ENCODE measurements at regions not wholly inside any gene's neighbourhood (a gene's known extent, or its start where the extent isn't known, plus 50 kb on each side); places are given as distances from the start of the nearest gene placed in this dataset.

GRCh38 chr12:38392554-38393144 lies 76.1 kb downstream of the ALG10B start:
- no peak overlapping the region for H3K27ac ChIP-seq
- peak in 1 of 2 donors; percentile 18 for DNase-seq (ENCODE audit: low read depth in 1 of 2, low spot score in 1 of 2)
- no peaks in the 10 kb centered on the region for H3K4me1 ChIP-seq (ENCODE audit: low read depth)
- H3K36me3 ChIP-seq: no peaks in the 10 kb centered on the region
- no peak overlapping the region for H3K4me3 ChIP-seq
- no peak for TF ChIP-seq CTCF (IDR thresholded peaks at IDR 0.05; ENCODE audit: low read depth, low read length)
- H3K9me3 ChIP-seq (ENCODE audit: low read depth): no peaks in the 10 kb centered on the region
- H3K27me3 ChIP-seq: no peaks in the 10 kb centered on the region

- Histone ChIP-seq H3K9me3 (ENCODE audit: low read depth) (no peaks in the 10 kb centered on the region), H3K27me3 (no peaks in the 10 kb centered on the region), H3K4me1 (ENCODE audit: low read depth) (no peaks in the 10 kb centered on the region), H3K4me3 (no peak overlapping the region), H3K36me3 (no peaks in the 10 kb centered on the region), H3K27ac (no peak overlapping the region)
- TF ChIP-seq CTCF (IDR thresholded peaks at IDR 0.05; ENCODE audit: low read depth, low read length): no peak
- DNase-seq (ENCODE audit: low read depth in 1 of 2, low spot score in 1 of 2): no peak
Measured at GRCh38 chr12:38399711-38400206, 83.2 kb downstream of the ALG10B start.

- no peak for DNase-seq (ENCODE audit: low read depth in 1 of 2, low spot score in 1 of 2)
- Histone ChIP-seq H3K27ac (no peak overlapping the region), H3K4me3 (no peak overlapping the region), H3K4me1 (ENCODE audit: low read depth) (no peaks in the 10 kb centered on the region), H3K9me3 (ENCODE audit: low read depth) (no peaks in the 10 kb centered on the region), H3K27me3 (no peaks in the 10 kb centered on the region), H3K36me3 (no peaks in the 10 kb centered on the region)
- no peak for TF ChIP-seq CTCF (IDR thresholded peaks at IDR 0.05; ENCODE audit: low read depth, low read length)
Measured at GRCh38 chr12:38402811-38403210, 86.2 kb downstream of the ALG10B start.

- H3K4me1 ChIP-seq (ENCODE audit: low read depth): no peaks in the 10 kb centered on the region
- TF ChIP-seq CTCF (IDR thresholded peaks at IDR 0.05; ENCODE audit: low read depth, low read length): no peak
- DNase-seq (ENCODE audit: low read depth in 1 of 2, low spot score in 1 of 2): no peak
Measured at GRCh38 chr12:38409511-38409910, 92.9 kb downstream of the ALG10B start.

DNA sequence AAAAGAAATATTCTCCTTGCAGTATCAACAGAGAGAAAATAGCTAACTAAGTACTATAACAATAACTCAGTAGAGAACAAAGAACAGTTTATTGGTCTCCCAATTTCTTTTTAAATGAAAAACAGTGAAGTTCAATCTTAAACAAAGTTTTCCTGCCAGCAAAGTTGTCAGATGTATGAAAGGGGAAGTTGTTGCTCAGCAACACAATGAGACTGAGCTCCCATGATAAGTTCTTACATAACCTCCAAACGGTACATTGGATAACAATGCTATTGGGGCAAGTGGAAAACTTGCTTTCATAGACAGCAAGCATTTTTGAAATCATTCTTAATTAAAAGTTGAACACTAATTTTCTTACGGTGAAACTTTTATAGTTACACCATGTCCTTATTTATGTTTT lies 94.9 kb downstream of the ALG10B start:
- H3K9me3 ChIP-seq (ENCODE audit: low read depth): no peaks in the 10 kb centered on the region
- no peaks in the 10 kb centered on the region for H3K27me3 ChIP-seq
- H3K36me3 ChIP-seq: no peaks in the 10 kb centered on the region
- no peaks in the 10 kb centered on the region for H3K4me1 ChIP-seq (ENCODE audit: low read depth)
- H3K27ac ChIP-seq: no peak overlapping the region
- H3K4me3 ChIP-seq: no peak overlapping the region
- no peak for DNase-seq (ENCODE audit: low read depth in 1 of 2, low spot score in 1 of 2)
- TF ChIP-seq CTCF (IDR thresholded peaks at IDR 0.05; ENCODE audit: low read depth, low read length): no peak

More at GRCh38 chr12:38409511-38409910, 92.9 kb downstream of the ALG10B start:
- no peak overlapping the region for H3K27ac ChIP-seq
- H3K9me3 ChIP-seq (ENCODE audit: low read depth): no peaks in the 10 kb centered on the region
- no peak overlapping the region for H3K4me3 ChIP-seq
- no peaks in the 10 kb centered on the region for H3K36me3 ChIP-seq
- no peaks in the 10 kb centered on the region for H3K27me3 ChIP-seq

All from cardiac muscle cell (in vitro differentiated cells and primary cell).